Nephron progenitor cell (in vitro differentiated cells): ENCODE measurements at regions not wholly inside any gene's neighbourhood (a gene's known extent, or its start where the extent isn't known, plus 50 kb on each side); places are given as distances from the start of the nearest gene placed in this dataset.

Experiments used
- DNase-seq: peaks from one replicate; pipeline ENCODE4 v3.0.0; 2021
- H3K27ac Mint-ChIP-seq: 2 replicates; pipeline ENCODE4 v1.8.0; 2021; ENCODE audit warnings: mild to moderate bottlenecking, moderate library complexity, mixed read lengths
- H3K27me3 Mint-ChIP-seq: 2 replicates; pipeline ENCODE4 v1.8.0; 2021; ENCODE audit warnings: mild to moderate bottlenecking, low read depth, mixed read lengths; ENCODE audit not compliant: poor library complexity
- H3K36me3 Mint-ChIP-seq: 2 replicates; pipeline ENCODE4 v1.8.0; 2021; ENCODE audit warnings: low read depth, mixed read lengths
- H3K4me1 Mint-ChIP-seq: 2 replicates; pipeline ENCODE4 v1.8.0; 2021; ENCODE audit warnings: mixed read lengths
- H3K4me3 Mint-ChIP-seq: 2 replicates; pipeline ENCODE4 v1.8.0; 2021; ENCODE audit warnings: mild to moderate bottlenecking, moderate library complexity, mixed read lengths
- H3K9me3 Mint-ChIP-seq: 2 replicates; pipeline ENCODE4 v1.8.0; 2021; ENCODE audit warnings: mild to moderate bottlenecking, moderate library complexity, mixed read lengths
- CTCF ChIP-seq: fragments of 200-600 bp; sonication (generic); IDR thresholded peaks from 2 replicates; pipeline ENCODE4 v1.5.0; 2021; ENCODE audit warnings: antibody characterized with exemption

GRCh38 chr3:87503900-87504498, 227.6 kb upstream of the POU1F1 start:
- Mint-ChIP-seq H3K4me1 (peaks cover 3% of the 10 kb centered on the region), H3K27ac (no peak overlapping the region), H3K9me3 (no peaks in the 10 kb centered on the region), H3K27me3 (peaks cover 3% of the 10 kb centered on the region), H3K4me3 (no peak overlapping the region), H3K36me3 (no peaks in the 10 kb centered on the region)
- peak; percentile 74 for TF ChIP-seq CTCF
- DNase-seq = peak; percentile 16

GRCh38 chr3:87501076-87501475, 224.7 kb upstream of the POU1F1 start:
- Mint-ChIP-seq H3K27me3 (peaks cover 3% of the 10 kb centered on the region), H3K4me3 (no peak overlapping the region), H3K9me3 (no peaks in the 10 kb centered on the region), H3K4me1 (no peaks in the 10 kb centered on the region), H3K27ac (no peak overlapping the region), H3K36me3 (no peaks in the 10 kb centered on the region)
- no peak for DNase-seq
- no peak for TF ChIP-seq CTCF

- DNase-seq = no peak
- no peak for TF ChIP-seq CTCF
- Mint-ChIP-seq H3K9me3 (no peaks in the 10 kb centered on the region), H3K36me3 (no peaks in the 10 kb centered on the region), H3K27ac (no peak overlapping the region), H3K27me3 (no peaks in the 10 kb centered on the region), H3K4me1 (no peaks in the 10 kb centered on the region), H3K4me3 (no peak overlapping the region)
Observed at GRCh38 chr3:87498358-87499080, 222.1 kb upstream of the POU1F1 start.

- Mint-ChIP-seq H3K9me3 (no peaks in the 10 kb centered on the region), H3K4me3 (no peak overlapping the region), H3K27ac (no peak overlapping the region), H3K4me1 (no peaks in the 10 kb centered on the region), H3K27me3 (no peaks in the 10 kb centered on the region), H3K36me3 (no peaks in the 10 kb centered on the region)
- no peak for DNase-seq
- no peak for TF ChIP-seq CTCF
Observed at GRCh38 chr3:87495938-87496337, 219.6 kb upstream of the POU1F1 start.

GRCh38 chr3:87494264-87494663, 217.9 kb upstream of the POU1F1 start:
- Mint-ChIP-seq H3K4me1 (no peaks in the 10 kb centered on the region), H3K27me3 (no peaks in the 10 kb centered on the region), H3K9me3 (no peaks in the 10 kb centered on the region), H3K27ac (no peak overlapping the region), H3K4me3 (no peak overlapping the region), H3K36me3 (no peaks in the 10 kb centered on the region)
- DNase-seq = no peak
- TF ChIP-seq CTCF = no peak

- H3K27ac Mint-ChIP-seq = no peak overlapping the region
- H3K4me1 Mint-ChIP-seq = no peaks in the 10 kb centered on the region
- H3K27me3 Mint-ChIP-seq = no peaks in the 10 kb centered on the region
- no peaks in the 10 kb centered on the region for H3K36me3 Mint-ChIP-seq
- H3K9me3 Mint-ChIP-seq = no peaks in the 10 kb centered on the region
- TF ChIP-seq CTCF = no peak
- H3K4me3 Mint-ChIP-seq = no peak overlapping the region
- no peak for DNase-seq
Observed at GRCh38 chr3:87491843-87492242, 215.5 kb upstream of the POU1F1 start.
